IMR-90 (cell line): ENCODE measurements at regions not wholly inside any gene's neighbourhood (a gene's known extent, or its start where the extent isn't known, plus 50 kb on each side); places are given as distances from the start of the nearest gene placed in this dataset.

Experiments used
- ATAC-seq: fragments of 200-7000 bp; cut with Tn5 transposase; 2 replicates; pipeline ENCODE4 v1.9.1; 2020; ENCODE audit warnings: low read depth, mild to moderate bottlenecking, moderate library complexity
- BruUV-seq: library from RNA; stranded (reverse); fragments of 400-500 nt; replicated peaks from 2 replicates; lab custom pipeline; 2021; lab: Mats Ljungman, UMichigan
- CTCF ChIA-PET: fragments of 300-600 bp; formaldehyde crosslinking; extraction: SDS; loops from one replicate; lab custom pipeline; 2021; ENCODE audit warnings: antibody characterized with exemption; lab: Yijun Ruan, JAX
- POLR2A ChIA-PET: fragments of 300-600 bp; sonication (Branson Sonifier 250); formaldehyde crosslinking; loops from one replicate; lab custom pipeline; 2022; ENCODE audit warnings: antibody characterized with exemption; ENCODE audit not compliant: unreplicated experiment; lab: Charles Lee
- DNase-seq: peaks from one replicate; pipeline ENCODE4 v3.0.0; 2013
- H2AFZ ChIP-seq: replicated peaks from 2 replicates; pipeline ENCODE3; 2013; ENCODE audit warnings: low read length, mild to moderate bottlenecking; ENCODE audit not compliant: poor library complexity
- H2AK5ac ChIP-seq: 2 replicates; pipeline ENCODE4 v1.6.1; 2013; ENCODE audit warnings: low read depth, low read length, inconsistent platforms
- H2AK9ac ChIP-seq: replicated peaks from 2 replicates; pipeline ENCODE3; 2013; ENCODE audit warnings: mild to moderate bottlenecking, low read depth, low read length, moderate library complexity; ENCODE audit not compliant: poor library complexity
- H2BK120ac ChIP-seq: 2 replicates; pipeline ENCODE4 v1.6.1; 2013; ENCODE audit warnings: low read depth, low read length, inconsistent platforms
- H2BK15ac ChIP-seq: 3 replicates; pipeline ENCODE4 v1.6.1; 2013; ENCODE audit warnings: low read depth, low read length, inconsistent platforms
- H2BK20ac ChIP-seq: 2 replicates; pipeline ENCODE4 v1.6.1; 2013; ENCODE audit warnings: low read depth, mild to moderate bottlenecking, inconsistent platforms, low read length, moderate library complexity
- H2BK5ac ChIP-seq: 2 replicates; pipeline ENCODE4 v1.6.1; 2013; ENCODE audit warnings: mild to moderate bottlenecking, low read depth, low read length, inconsistent platforms; ENCODE audit not compliant: poor library complexity, severe bottlenecking
- H3K14ac ChIP-seq: replicated peaks from 2 replicates; pipeline ENCODE4 v1.6.1; 2013; ENCODE audit warnings: low read depth, low read length, inconsistent platforms
- H3K18ac ChIP-seq: 2 replicates; pipeline ENCODE4 v1.6.1; 2013; ENCODE audit warnings: low read depth, low read length, control low read depth
- H3K23ac ChIP-seq: 2 replicates; pipeline ENCODE4 v1.6.1; 2013; ENCODE audit warnings: low read depth, low read length, inconsistent platforms
- H3K27ac ChIP-seq: 2 replicates; pipeline ENCODE4 v1.5.1; 2013; ENCODE audit warnings: mild to moderate bottlenecking, control low read depth, low read length; ENCODE audit not compliant: insufficient read depth
- H3K27me3 ChIP-seq: 2 replicates; pipeline ENCODE4 v1.6.1; 2013; ENCODE audit warnings: low read length; ENCODE audit not compliant: control insufficient read depth, insufficient read depth
- H3K36me3 ChIP-seq: 2 replicates; pipeline ENCODE4 v1.6.1; 2013; ENCODE audit warnings: low read length, mixed read lengths; ENCODE audit not compliant: control insufficient read depth, insufficient read depth
- H3K4ac ChIP-seq: 2 replicates; pipeline ENCODE4 v1.6.1; 2013; ENCODE audit warnings: low read depth, low read length, inconsistent platforms
- H3K4me1 ChIP-seq: 2 replicates; pipeline ENCODE4 v1.6.1; 2013; ENCODE audit warnings: low read length, mixed read lengths; ENCODE audit not compliant: control insufficient read depth, insufficient read depth
- H3K4me2 ChIP-seq: 2 replicates; pipeline ENCODE4 v1.6.1; 2013; ENCODE audit warnings: low read depth, mild to moderate bottlenecking, control low read depth, low read length, moderate library complexity
- H3K4me3 ChIP-seq: 2 replicates; pipeline ENCODE4 v1.5.1; 2013; ENCODE audit warnings: low read depth, mild to moderate bottlenecking, control low read depth, low read length, moderate library complexity; ENCODE audit not compliant: insufficient read depth
- H3K56ac ChIP-seq: 2 replicates; pipeline ENCODE4 v1.6.1; 2013; ENCODE audit warnings: low read length, inconsistent platforms; ENCODE audit not compliant: insufficient read depth; ENCODE audit errors: extremely low read depth
- H3K79me1 ChIP-seq, 2 experiments: 2 replicates each; pipeline ENCODE4 v1.6.1; 2013; ENCODE audit warnings: low read length in 2 of 2, inconsistent platforms in 1 of 2, low read depth in 1 of 2
- H3K9ac ChIP-seq: 2 replicates; pipeline ENCODE4 v1.6.1; 2013; ENCODE audit warnings: low read depth, low read length, control low read depth
- H3K9me1 ChIP-seq: 2 replicates; pipeline ENCODE4 v1.6.1; 2013; ENCODE audit warnings: low read length, inconsistent platforms; ENCODE audit not compliant: insufficient read depth
- H3K9me3 ChIP-seq: 2 replicates; pipeline ENCODE4 v1.6.1; 2013; ENCODE audit warnings: low read length; ENCODE audit not compliant: control insufficient read depth, insufficient read depth
- H4K20me1 ChIP-seq: 2 replicates; pipeline ENCODE4 v1.6.1; 2013; ENCODE audit warnings: low read length, inconsistent platforms; ENCODE audit not compliant: insufficient read depth
- H4K5ac ChIP-seq: 2 replicates; pipeline ENCODE4 v1.6.1; 2013; ENCODE audit warnings: mild to moderate bottlenecking, low read depth, low read length, control low read depth
- H4K8ac ChIP-seq, 2 experiments: 2 replicates each; pipeline ENCODE4 v1.6.1; 2013; ENCODE audit warnings: low read depth in 2 of 2, low read length in 2 of 2, control low read depth in 1 of 2, inconsistent platforms in 1 of 2
- H4K91ac ChIP-seq: 2 replicates; pipeline ENCODE4 v1.6.1; 2013; ENCODE audit warnings: low read depth, low read length, inconsistent platforms; ENCODE audit not compliant: insufficient read depth
- BHLHE40 ChIP-seq: fragments of 150-350 bp; IDR thresholded peaks from 2 replicates; pipeline ENCODE4 v1.6.1; 2016; ENCODE audit warnings: mild to moderate bottlenecking, low read depth, low read length
- CEBPB ChIP-seq: IDR thresholded peaks from 2 replicates; pipeline ENCODE4 v1.6.1; 2012; ENCODE audit warnings: low read depth, low read length, improper control_type of control experiment
- FOS ChIP-seq: fragments of 150-350 bp; IDR thresholded peaks from 2 replicates; pipeline ENCODE4 v1.6.1; 2016; ENCODE audit warnings: low read depth, low read length
- MXI1 ChIP-seq: IDR thresholded peaks from 2 replicates; pipeline ENCODE4 v1.6.1; 2012; ENCODE audit warnings: low read depth, mild to moderate bottlenecking, low read length, moderate library complexity, borderline replicate concordance
- NFE2L2 ChIP-seq: fragments of 150-350 bp; IDR thresholded peaks from 2 replicates; pipeline ENCODE4 v1.6.1; 2016; ENCODE audit warnings: low read depth, mild to moderate bottlenecking, low read length
- RCOR1 ChIP-seq: IDR thresholded peaks from 2 replicates; pipeline ENCODE4 v1.6.1; 2012; ENCODE audit warnings: mild to moderate bottlenecking, low read length, improper control_type of control experiment; ENCODE audit not compliant: insufficient replicate concordance
- WGBS, 2 experiments: methylation state at CpG; one replicate each; pipeline versions ENCODE4 v1.1.5 to v1.1.7; 2013; ENCODE audit warnings: missing lambda C conversion rate in 2 of 2; ENCODE audit not compliant: insufficient read length in 1 of 2; ENCODE audit errors: extremely low coverage in 2 of 2; 5-methylcytosine and 5-hydroxymethylcytosine counted together
- dilution Hi-C: fragments of 300-500 bp; cut with HindIII; formaldehyde crosslinking; loops from one replicate; pipeline ENCODE4 v1.14.3; 2018; ENCODE audit warnings: low sequenced_read_pairs; ENCODE audit not compliant: unreplicated experiment
- in situ Hi-C: fragments of 300-500 bp; cut with MboI; formaldehyde crosslinking; loops from 3 replicates; pipeline ENCODE4 v1.14.3; 2019; ENCODE audit warnings: low sequenced_read_pairs, inconsistent platforms, mixed read lengths
- intact Hi-C: fragments of 100-400 bp; cut with micrococcal nuclease; formaldehyde crosslinking; loops from 2 replicates; pipeline ENCODE4 v1.10.0; 2022

GRCh38 chr20:4603724-4604123 is 82.5 kb upstream of the PRNP start:
- H4K20me1 ChIP-seq, result no peaks in the 10 kb centered on the region
- H2AK9ac ChIP-seq, result no peak overlapping the region
- H3K56ac ChIP-seq, result no peak overlapping the region
- peak overlapping the region; percentile 52; the same call in 1 of the 2 replicates for H3K27ac ChIP-seq
- POLR2A ChIA-PET, result no interaction called here
- BruUV-seq, result no TSS peak
- WGBS, 2 experiments, result no CpG with 5 or more reads among the region's 11 CpGs
- DNase-seq, result peak; percentile 90
- H3K14ac ChIP-seq, result peak overlapping the region; percentile 8; the same call in 1 of the 2 replicates
- H3K36me3 ChIP-seq, result no peaks in the 10 kb centered on the region
- in situ Hi-C loops, result loop anchor here (25.0 kb wide), 1 partner anchor 359 kb away; no protein-coding TSS in a partner anchor
- peaks cover 19% of the 10 kb centered on the region for H3K4me1 ChIP-seq
- H2BK5ac ChIP-seq, result peak overlapping the region; percentile 18
- peak overlapping the region; percentile 62 for H4K5ac ChIP-seq
- intact Hi-C loops, result no loop called here
- H3K9me3 ChIP-seq, result no peaks in the 10 kb centered on the region
- H3K18ac ChIP-seq, result peak overlapping the region; percentile 47
- H2AFZ ChIP-seq, result no peak overlapping the region
- H3K79me1 ChIP-seq, result no peaks in the 10 kb centered on the region
- H3K4me2 ChIP-seq, result peak overlapping the region; percentile 81
- H4K91ac ChIP-seq, result peak overlapping the region; percentile 21; the same call in 1 of the 2 replicates
- peak overlapping the region; percentile 65 for H3K4ac ChIP-seq
- CTCF ChIA-PET, result no interaction called here
- dilution Hi-C loops, result no loop called here
- peaks cover 18% of the 10 kb centered on the region for H3K9me1 ChIP-seq
- ATAC-seq, result peak; percentile 74
- peak overlapping the region; percentile 12; the same call in 1 of the 3 replicates for H2BK15ac ChIP-seq
- peak overlapping the region; percentile 47 for H2BK20ac ChIP-seq
- H4K8ac ChIP-seq, result peak overlapping the region in 1 of 2 experiments; percentile 49; a peak in 2 of 4 replicates
- no peak overlapping the region for H3K9ac ChIP-seq
- H3K23ac ChIP-seq, result no peak overlapping the region
- H3K4me3 ChIP-seq, result no peak overlapping the region
- TF ChIP-seq RCOR1, result no peak
- no peak for TF ChIP-seq NFE2L2
- TF ChIP-seq BHLHE40, result peak; percentile 40
- TF ChIP-seq FOS, result peak; percentile 51
- TF ChIP-seq MXI1, result no peak
- peak; percentile 44 for TF ChIP-seq CEBPB
- H2BK120ac ChIP-seq, result peak overlapping the region; percentile 49
- no peaks in the 10 kb centered on the region for H3K27me3 ChIP-seq
- 0 out of 2 replicates have a peak overlapping the region, but pooled peaks have one; percentile 75 for H2AK5ac ChIP-seq
